Trophoblast cell (in vitro differentiated cells and primary cell): ENCODE measurements at regions not wholly inside any gene's neighbourhood (a gene's known extent, or its start where the extent isn't known, plus 50 kb on each side); places are given as distances from the start of the nearest gene placed in this dataset.

Experiments used
- DNase-seq, 2 donors: peaks; one replicate each; pipeline ENCODE4 v3.0.0-alpha.2; 2016
- H2AFZ ChIP-seq: 2 replicates; pipeline ENCODE4 v1.6.1; 2013; ENCODE audit warnings: low read length, moderate library complexity, mild to moderate bottlenecking; ENCODE audit not compliant: insufficient read depth, poor library complexity
- H2AK5ac ChIP-seq: 2 replicates; pipeline ENCODE4 v1.6.1; 2013; ENCODE audit warnings: mild to moderate bottlenecking, low read length
- H2BK120ac ChIP-seq: 2 replicates; pipeline ENCODE4 v1.6.1; 2013; ENCODE audit warnings: low read length, mild to moderate bottlenecking, moderate library complexity; ENCODE audit not compliant: insufficient read depth, poor library complexity
- H2BK12ac ChIP-seq: 2 replicates; pipeline ENCODE4 v1.6.1; 2013; ENCODE audit warnings: mild to moderate bottlenecking, low read length, moderate library complexity
- H2BK5ac ChIP-seq: 2 replicates; pipeline ENCODE4 v1.6.1; 2013; ENCODE audit warnings: low read length, low read depth, moderate library complexity, mild to moderate bottlenecking; ENCODE audit not compliant: poor library complexity
- H3K14ac ChIP-seq: 2 replicates; pipeline ENCODE4 v1.6.1; 2013; ENCODE audit warnings: mild to moderate bottlenecking, low read length
- H3K18ac ChIP-seq: 2 replicates; pipeline ENCODE4 v1.6.1; 2013; ENCODE audit warnings: mild to moderate bottlenecking, low read length
- H3K23ac ChIP-seq: 2 replicates; pipeline ENCODE4 v1.6.1; 2013; ENCODE audit warnings: low read length
- H3K27ac ChIP-seq: 2 replicates; pipeline ENCODE4 v1.5.1; 2013; ENCODE audit warnings: low read depth, mild to moderate bottlenecking, inconsistent platforms, low read length, moderate library complexity
- H3K27me3 ChIP-seq: 2 replicates; pipeline ENCODE4 v1.6.1; 2013; ENCODE audit warnings: inconsistent platforms, mild to moderate bottlenecking, low read length, moderate library complexity; ENCODE audit not compliant: insufficient read depth
- H3K36me3 ChIP-seq, 2 experiments: 1 replicate in 1 of 2; 2 replicates in 1 of 2; pipeline ENCODE4 v1.6.1; 2013; ENCODE audit warnings: low read length in 2 of 2, mild to moderate bottlenecking in 2 of 2, moderate library complexity in 1 of 2; ENCODE audit not compliant: insufficient read depth in 2 of 2, control insufficient read depth in 1 of 2
- H3K4ac ChIP-seq: 2 replicates; pipeline ENCODE4 v1.6.1; 2013; ENCODE audit warnings: low read depth, mild to moderate bottlenecking, low read length, moderate library complexity
- H3K4me1 ChIP-seq, 2 experiments: 1 replicate in 1 of 2; 2 replicates in 1 of 2; pipeline ENCODE4 v1.6.1; 2013; ENCODE audit warnings: low read length in 2 of 2, mild to moderate bottlenecking in 2 of 2, moderate library complexity in 1 of 2; ENCODE audit not compliant: insufficient read depth in 2 of 2, control insufficient read depth in 1 of 2
- H3K4me2 ChIP-seq: 2 replicates; pipeline ENCODE4 v1.6.1; 2013; ENCODE audit warnings: inconsistent platforms, mild to moderate bottlenecking, low read length, moderate library complexity
- H3K4me3 ChIP-seq: 2 replicates; pipeline ENCODE4 v1.5.1; 2013; ENCODE audit warnings: mild to moderate bottlenecking, low read depth, low read length, inconsistent platforms
- H3K79me1 ChIP-seq: one replicate; pipeline ENCODE4 v1.6.1; 2013; ENCODE audit warnings: low read length
- H3K79me2 ChIP-seq: 2 replicates; pipeline ENCODE4 v1.6.1; 2013; ENCODE audit warnings: low read length, mild to moderate bottlenecking; ENCODE audit not compliant: control insufficient read depth, insufficient read depth, poor library complexity
- H3K9ac ChIP-seq: 2 replicates; pipeline ENCODE4 v1.6.1; 2013; ENCODE audit warnings: mild to moderate bottlenecking, low read length
- H3K9me3 ChIP-seq: 2 replicates; pipeline ENCODE4 v1.6.1; 2013; ENCODE audit warnings: low read depth, mild to moderate bottlenecking, control low read depth, inconsistent platforms, low read length; ENCODE audit not compliant: insufficient read depth
- H4K12ac ChIP-seq: 2 replicates; pipeline ENCODE4 v1.6.1; 2013; ENCODE audit warnings: low read depth, mild to moderate bottlenecking, low read length, moderate library complexity
- H4K8ac ChIP-seq: 2 replicates; pipeline ENCODE4 v1.6.1; 2013; ENCODE audit warnings: low read depth, mild to moderate bottlenecking, low read length, moderate library complexity
- H4K91ac ChIP-seq: one replicate; pipeline ENCODE4 v1.6.1; 2013; ENCODE audit warnings: low read depth, mild to moderate bottlenecking, low read length, moderate library complexity
- WGBS: extraction: QIAGEN DNeasy Blood & Tissue Kit; methylation state at CpG from one replicate; pipeline ENCODE4 v1.1.7; 2013; ENCODE audit warnings: missing lambda C conversion rate; ENCODE audit not compliant: insufficient read length, insufficient coverage; ENCODE audit errors: extremely low coverage; 5-methylcytosine and 5-hydroxymethylcytosine counted together

DNA sequence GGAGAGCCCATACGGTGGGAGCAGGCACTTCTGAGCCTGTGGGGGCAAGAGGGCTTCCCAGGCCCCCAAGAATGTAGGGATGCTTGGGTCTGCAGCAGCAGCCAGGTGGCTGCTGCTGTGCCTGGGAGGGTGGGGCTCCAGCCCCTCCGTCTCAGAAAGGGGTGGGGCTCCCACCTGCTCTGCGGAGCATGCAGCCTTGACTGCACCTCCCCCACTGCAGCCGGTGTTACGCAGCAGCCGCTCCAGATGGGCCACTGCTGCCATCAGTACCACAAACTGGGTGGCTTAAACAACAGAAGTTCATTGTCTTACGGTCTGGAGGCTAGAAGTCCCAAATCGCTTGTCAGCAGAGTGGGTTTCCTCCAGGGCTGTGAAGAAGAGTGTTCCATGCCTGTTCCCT lies 365.5 kb downstream of the TMEM38B start:
- Histone ChIP-seq H3K9ac (no peak overlapping the region), H4K91ac (no peak overlapping the region), H3K4me3 (no peak overlapping the region), H2AFZ (no peak overlapping the region), H4K8ac (no peak overlapping the region), H3K79me2 (no peaks in the 10 kb centered on the region), H2AK5ac (no peak overlapping the region), H2BK5ac (no peak overlapping the region), H3K36me3 (no peaks in the 10 kb centered on the region), H3K4me1 (no peaks in the 10 kb centered on the region), H3K27ac (no peak overlapping the region), H3K79me1 (no peaks in the 10 kb centered on the region), H4K12ac (no peak overlapping the region), H2BK120ac (no peak overlapping the region), H3K4ac (no peak overlapping the region), H3K27me3 (no peaks in the 10 kb centered on the region), H3K18ac (no peak overlapping the region), H2BK12ac (no peak overlapping the region), H3K4me2 (no peak overlapping the region), H3K14ac (no peak overlapping the region), H3K9me3 (peaks cover 15% of the 10 kb centered on the region), H3K23ac (no peak overlapping the region)
- no CpG with 5 or more reads among the region's 8 CpGs for WGBS
- no peak for DNase-seq

- Histone ChIP-seq H2AK5ac (no peak overlapping the region), H3K4me3 (no peak overlapping the region), H4K8ac (no peak overlapping the region), H3K36me3 (no peaks in the 10 kb centered on the region), H3K4ac (no peak overlapping the region), H2BK120ac (no peak overlapping the region), H3K18ac (no peak overlapping the region), H2BK12ac (no peak overlapping the region), H3K9ac (no peak overlapping the region), H3K79me2 (no peaks in the 10 kb centered on the region), H4K12ac (no peak overlapping the region), H3K23ac (no peak overlapping the region), H4K91ac (no peak overlapping the region), H3K4me2 (no peak overlapping the region), H2AFZ (no peak overlapping the region), H3K14ac (no peak overlapping the region), H3K4me1 (no peaks in the 10 kb centered on the region), H3K27me3 (no peaks in the 10 kb centered on the region), H2BK5ac (no peak overlapping the region), H3K79me1 (no peaks in the 10 kb centered on the region), H3K9me3 (peaks cover 15% of the 10 kb centered on the region), H3K27ac (no peak overlapping the region)
- DNase-seq, result no peak
Measured at GRCh38 chr9:106060885-106061284, 366.5 kb downstream of the TMEM38B start.

DNA sequence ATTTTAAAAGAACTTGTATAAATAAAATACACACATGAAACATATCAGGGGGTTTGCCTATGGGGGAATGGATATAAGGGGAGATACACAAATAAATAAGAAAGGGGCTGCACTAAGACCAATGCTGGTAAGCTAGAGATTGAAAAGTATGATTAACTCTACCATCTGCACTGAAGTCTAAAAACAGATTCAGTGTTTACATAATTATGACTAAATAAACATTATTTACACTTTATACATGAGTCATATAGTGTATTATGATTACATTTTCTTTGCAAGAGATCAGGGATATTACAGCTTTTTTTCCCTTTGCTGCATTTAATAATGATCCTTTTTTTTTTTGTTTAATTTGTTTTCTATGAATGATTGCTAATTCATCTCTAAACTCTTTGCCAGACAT lies 367.9 kb downstream of the TMEM38B start:
- Histone ChIP-seq H3K9ac (no peak overlapping the region), H4K91ac (no peak overlapping the region), H3K4me1 (no peaks in the 10 kb centered on the region), H4K8ac (no peak overlapping the region), H3K36me3 (no peaks in the 10 kb centered on the region), H3K4me3 (no peak overlapping the region), H2AK5ac (no peak overlapping the region), H3K27me3 (no peaks in the 10 kb centered on the region), H3K27ac (no peak overlapping the region), H4K12ac (no peak overlapping the region), H3K4me2 (no peak overlapping the region), H2AFZ (no peak overlapping the region), H3K4ac (no peak overlapping the region), H2BK12ac (no peak overlapping the region), H3K79me2 (no peaks in the 10 kb centered on the region), H3K18ac (no peak overlapping the region), H2BK120ac (no peak overlapping the region), H3K23ac (no peak overlapping the region), H3K14ac (no peak overlapping the region), H3K79me1 (no peaks in the 10 kb centered on the region), H3K9me3 (peaks cover 15% of the 10 kb centered on the region), H2BK5ac (no peak overlapping the region)
- DNase-seq, result no peak

DNA sequence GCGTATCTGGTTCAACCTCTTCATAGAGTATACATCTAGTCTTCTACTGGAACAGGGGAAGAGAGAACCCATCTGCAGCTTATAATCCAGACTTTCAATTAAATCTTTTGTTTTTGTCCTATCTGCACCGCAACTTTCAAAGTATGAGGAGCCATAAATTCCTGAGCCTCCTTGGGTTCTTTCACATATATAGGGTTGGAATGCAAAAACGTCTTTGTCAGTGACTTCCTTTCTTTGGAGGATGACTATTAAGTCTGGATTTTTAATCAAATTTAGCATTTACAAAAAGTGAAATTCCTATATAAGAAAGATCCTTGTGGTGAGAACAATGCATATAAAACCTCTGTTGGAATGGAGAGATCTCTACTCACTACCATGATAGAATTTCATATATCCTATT lies 370.8 kb downstream of the TMEM38B start:
- H3K23ac ChIP-seq, result no peak overlapping the region
- H3K18ac ChIP-seq, result no peak overlapping the region
- H3K79me2 ChIP-seq, result no peaks in the 10 kb centered on the region
- H3K36me3 ChIP-seq, result no peaks in the 10 kb centered on the region
- no peak overlapping the region for H3K4ac ChIP-seq
- no peaks in the 10 kb centered on the region for H3K4me1 ChIP-seq
- no peak overlapping the region for H3K9ac ChIP-seq
- no peak overlapping the region for H2AK5ac ChIP-seq
- no peaks in the 10 kb centered on the region for H3K9me3 ChIP-seq
- H3K27ac ChIP-seq, result no peak overlapping the region
- H3K14ac ChIP-seq, result no peak overlapping the region
- no peak overlapping the region for H2BK120ac ChIP-seq
- no CpG with 5 or more reads among the region's 3 CpGs for WGBS
- H3K4me3 ChIP-seq, result no peak overlapping the region
- H3K27me3 ChIP-seq, result no peaks in the 10 kb centered on the region
- no peak overlapping the region for H4K91ac ChIP-seq
- H3K79me1 ChIP-seq, result no peaks in the 10 kb centered on the region
- no peak overlapping the region for H2BK12ac ChIP-seq
- no peak overlapping the region for H4K8ac ChIP-seq
- DNase-seq, result no peak
- H4K12ac ChIP-seq, result no peak overlapping the region
- H3K4me2 ChIP-seq, result no peak overlapping the region
- H2BK5ac ChIP-seq, result no peak overlapping the region
- H2AFZ ChIP-seq, result no peak overlapping the region
